ENCODE measurements at regions not wholly inside any gene's neighbourhood (a gene's known extent, or its start where the extent isn't known, plus 50 kb on each side); places are given as distances from the start of the nearest gene placed in this dataset.

GRCh38 chr7:138226745-138227279 lies 150.6 kb downstream of the AKR1D1 start:
- TF ChIP-seq REST (IDR thresholded peaks at IDR 0.05; ENCODE audit: insufficient read depth in 1 of 2, low read depth in 2 of 2, low read length in 2 of 2) (no peak), TAF1 (IDR thresholded peaks at IDR 0.05; ENCODE audit: borderline replicate concordance, insufficient read depth, low read length) (no peak), FOXP2 (optimal IDR thresholded peaks at IDR 0.05; ENCODE audit: borderline replicate concordance, extremely low read depth, extremely low read length, insufficient read depth) (no peak), POLR2AphosphoS5 (IDR thresholded peaks at IDR 0.05; ENCODE audit: low read depth, low read length) (no peak), SIN3A (IDR thresholded peaks at IDR 0.05; ENCODE audit: borderline replicate concordance, insufficient read depth, low read length) (no peak)

GRCh38 chr7:138228119-138228518 lies 151.9 kb downstream of the AKR1D1 start:
- TF ChIP-seq REST (IDR thresholded peaks at IDR 0.05; ENCODE audit: insufficient read depth in 1 of 2, low read depth in 2 of 2, low read length in 2 of 2) (no peak), FOXP2 (optimal IDR thresholded peaks at IDR 0.05; ENCODE audit: borderline replicate concordance, extremely low read depth, extremely low read length, insufficient read depth) (no peak), TAF1 (IDR thresholded peaks at IDR 0.05; ENCODE audit: borderline replicate concordance, insufficient read depth, low read length) (no peak), POLR2AphosphoS5 (IDR thresholded peaks at IDR 0.05; ENCODE audit: low read depth, low read length) (no peak), SIN3A (IDR thresholded peaks at IDR 0.05; ENCODE audit: borderline replicate concordance, insufficient read depth, low read length) (no peak)

GRCh38 chr7:138228769-138229168 lies 152.5 kb downstream of the AKR1D1 start:
- TF ChIP-seq POLR2AphosphoS5 (IDR thresholded peaks at IDR 0.05; ENCODE audit: low read depth, low read length) (no peak), TAF1 (IDR thresholded peaks at IDR 0.05; ENCODE audit: borderline replicate concordance, insufficient read depth, low read length) (no peak), REST (IDR thresholded peaks at IDR 0.05; ENCODE audit: insufficient read depth in 1 of 2, low read depth in 2 of 2, low read length in 2 of 2) (no peak), SIN3A (IDR thresholded peaks at IDR 0.05; ENCODE audit: borderline replicate concordance, insufficient read depth, low read length) (no peak), FOXP2 (optimal IDR thresholded peaks at IDR 0.05; ENCODE audit: borderline replicate concordance, extremely low read depth, extremely low read length, insufficient read depth) (no peak)

- no peak for TF ChIP-seq SIN3A (IDR thresholded peaks at IDR 0.05; ENCODE audit: borderline replicate concordance, insufficient read depth, low read length)
- no peak for TF ChIP-seq POLR2AphosphoS5 (IDR thresholded peaks at IDR 0.05; ENCODE audit: low read depth, low read length)
- no peak for TF ChIP-seq REST (IDR thresholded peaks at IDR 0.05; ENCODE audit: insufficient read depth in 1 of 2, low read depth in 2 of 2, low read length in 2 of 2)
- TF ChIP-seq FOXP2 (optimal IDR thresholded peaks at IDR 0.05; ENCODE audit: borderline replicate concordance, extremely low read depth, extremely low read length, insufficient read depth): no peak
- TF ChIP-seq TAF1 (IDR thresholded peaks at IDR 0.05; ENCODE audit: borderline replicate concordance, insufficient read depth, low read length): no peak
Measured at GRCh38 chr7:138233189-138233588, 156.9 kb downstream of the AKR1D1 start.

- no peak for TF ChIP-seq FOXP2 (optimal IDR thresholded peaks at IDR 0.05; ENCODE audit: borderline replicate concordance, extremely low read depth, extremely low read length, insufficient read depth)
- no peak for TF ChIP-seq SIN3A (IDR thresholded peaks at IDR 0.05; ENCODE audit: borderline replicate concordance, insufficient read depth, low read length)
- no peak for TF ChIP-seq TAF1 (IDR thresholded peaks at IDR 0.05; ENCODE audit: borderline replicate concordance, insufficient read depth, low read length)
- no peak for TF ChIP-seq POLR2AphosphoS5 (IDR thresholded peaks at IDR 0.05; ENCODE audit: low read depth, low read length)
- TF ChIP-seq REST (IDR thresholded peaks at IDR 0.05; ENCODE audit: insufficient read depth in 1 of 2, low read depth in 2 of 2, low read length in 2 of 2): no peak
Measured at GRCh38 chr7:138235207-138235606, 158.9 kb downstream of the AKR1D1 start.
